ENCODE measurements at regions not wholly inside any gene's neighbourhood (a gene's known extent, or its start where the extent isn't known, plus 50 kb on each side); places are given as distances from the start of the nearest gene placed in this dataset.

DNA sequence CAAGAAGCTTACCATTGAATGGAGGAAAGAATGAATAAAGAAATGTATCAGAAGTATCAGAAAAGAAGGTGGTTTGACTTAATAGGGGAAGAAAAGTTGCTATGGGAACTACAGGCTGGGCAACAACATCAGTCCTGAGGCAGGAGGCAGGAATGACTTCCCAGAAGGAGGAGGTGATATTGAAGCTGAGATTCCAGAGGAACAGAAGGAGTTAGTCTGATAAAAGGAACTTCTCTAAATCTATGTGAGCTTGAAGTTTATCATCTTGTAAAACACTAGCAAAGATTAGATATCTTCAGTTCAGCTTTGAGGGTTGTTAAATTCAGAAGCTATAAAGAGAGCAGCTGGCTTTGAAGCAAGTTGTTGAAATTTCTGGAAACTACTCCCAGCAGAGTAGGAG lies 213.3 kb upstream of the THRB start:
- TF ChIP-seq, protein P1, sequence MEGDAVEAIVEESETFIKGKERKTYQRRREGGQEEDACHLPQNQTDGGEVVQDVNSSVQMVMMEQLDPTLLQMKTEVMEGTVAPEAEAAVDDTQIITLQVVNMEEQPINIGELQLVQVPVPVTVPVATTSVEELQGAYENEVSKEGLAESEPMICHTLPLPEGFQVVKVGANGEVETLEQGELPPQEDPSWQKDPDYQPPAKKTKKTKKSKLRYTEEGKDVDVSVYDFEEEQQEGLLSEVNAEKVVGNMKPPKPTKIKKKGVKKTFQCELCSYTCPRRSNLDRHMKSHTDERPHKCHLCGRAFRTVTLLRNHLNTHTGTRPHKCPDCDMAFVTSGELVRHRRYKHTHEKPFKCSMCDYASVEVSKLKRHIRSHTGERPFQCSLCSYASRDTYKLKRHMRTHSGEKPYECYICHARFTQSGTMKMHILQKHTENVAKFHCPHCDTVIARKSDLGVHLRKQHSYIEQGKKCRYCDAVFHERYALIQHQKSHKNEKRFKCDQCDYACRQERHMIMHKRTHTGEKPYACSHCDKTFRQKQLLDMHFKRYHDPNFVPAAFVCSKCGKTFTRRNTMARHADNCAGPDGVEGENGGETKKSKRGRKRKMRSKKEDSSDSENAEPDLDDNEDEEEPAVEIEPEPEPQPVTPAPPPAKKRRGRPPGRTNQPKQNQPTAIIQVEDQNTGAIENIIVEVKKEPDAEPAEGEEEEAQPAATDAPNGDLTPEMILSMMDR (IDR thresholded peaks at IDR 0.05; ENCODE audit: extremely low read depth in 1 of 2, insufficient read depth in 1 of 2, low read depth in 1 of 2, low read length in 2 of 2): no peak
- TF ChIP-seq POLR2AphosphoS5 (IDR thresholded peaks at IDR 0.05; ENCODE audit: insufficient read depth, low read depth, low read length) (no peak), POLR2A (IDR thresholded peaks at IDR 0.05; ENCODE audit: low read depth, low read length) (no peak), EZH2 (IDR thresholded peaks at IDR 0.05; ENCODE audit: borderline replicate concordance, low read depth, low read length, severe bottlenecking) (no peak), JUN (IDR thresholded peaks at IDR 0.05; ENCODE audit: borderline replicate concordance, insufficient read depth, insufficient read length, low read depth) (no peak), MYC (IDR thresholded peaks at IDR 0.05; ENCODE audit: low read depth, low read length) (no peak)
- TF ChIP-seq, protein P2, sequence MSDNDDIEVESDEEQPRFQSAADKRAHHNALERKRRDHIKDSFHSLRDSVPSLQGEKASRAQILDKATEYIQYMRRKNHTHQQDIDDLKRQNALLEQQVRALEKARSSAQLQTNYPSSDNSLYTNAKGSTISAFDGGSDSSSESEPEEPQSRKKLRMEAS (IDR thresholded peaks at IDR 0.05; ENCODE audit: insufficient read depth, insufficient read length): no peak

Data from endothelial cell of umbilical vein (primary cell).